Endothelial cell of umbilical vein (primary cell): ENCODE measurements at regions not wholly inside any gene's neighbourhood (a gene's known extent, or its start where the extent isn't known, plus 50 kb on each side); places are given as distances from the start of the nearest gene placed in this dataset.

Experiments
- JUN ChIP-seq: IDR thresholded peaks from 2 replicates; pipeline ENCODE4 v1.6.1; 2011; ENCODE audit warnings: borderline replicate concordance, low read depth; ENCODE audit not compliant: insufficient read length, insufficient read depth
- POLR2A ChIP-seq: IDR thresholded peaks from 2 replicates; pipeline ENCODE4 v1.6.1; 2012; ENCODE audit warnings: low read depth, mild to moderate bottlenecking, control low read depth, low read length
- TF ChIP-seq, protein P1 (sequence below), 2 donors: IDR thresholded peaks; 1 replicate in 1 of 2; 2 replicates in 1 of 2; pipeline ENCODE4 v1.5.1; 2011; ENCODE audit warnings: low read length in 2 of 2, mild to moderate bottlenecking in 2 of 2, moderate library complexity in 2 of 2, control low read depth in 1 of 2, inconsistent platforms in 1 of 2, low read depth in 1 of 2; ENCODE audit not compliant: insufficient read depth in 1 of 2; ENCODE audit errors: extremely low read depth in 1 of 2

DNA sequence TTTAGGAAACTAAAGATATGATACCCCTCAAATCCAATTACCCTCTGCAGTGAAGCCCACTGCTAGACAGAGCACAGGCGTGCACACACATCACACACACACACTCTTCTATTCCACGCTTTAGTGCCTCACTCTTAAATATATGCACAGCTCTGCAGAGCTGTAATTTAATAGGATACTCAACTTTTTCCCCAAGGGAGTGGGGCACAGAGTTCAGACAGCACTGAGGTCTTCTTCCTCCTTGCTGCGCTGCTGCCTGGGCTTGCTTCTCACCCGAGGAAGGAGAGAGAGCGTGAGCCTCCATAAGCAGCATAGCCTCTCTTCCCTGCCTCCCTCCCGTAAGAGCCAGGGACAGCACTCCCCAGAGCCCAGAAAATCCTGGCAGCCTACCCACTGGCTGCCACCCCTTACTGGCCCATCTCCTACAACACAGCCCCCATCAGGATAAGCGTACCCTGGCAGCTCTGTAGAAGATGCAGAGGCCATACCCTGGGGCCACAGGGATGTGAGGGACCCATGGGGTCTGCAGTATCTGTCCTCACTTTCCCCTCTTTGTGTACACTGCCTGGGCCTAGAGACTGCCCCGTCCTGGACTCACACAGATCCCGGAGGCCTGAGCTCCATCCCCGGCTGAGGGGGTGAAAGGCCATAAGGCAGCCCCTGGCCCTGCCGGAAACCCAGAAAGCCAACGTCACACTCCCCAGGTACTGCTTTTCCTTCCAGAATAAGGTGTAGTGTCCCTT lies 102.1 kb downstream of the C5orf15 start:
- TF ChIP-seq, protein P1, sequence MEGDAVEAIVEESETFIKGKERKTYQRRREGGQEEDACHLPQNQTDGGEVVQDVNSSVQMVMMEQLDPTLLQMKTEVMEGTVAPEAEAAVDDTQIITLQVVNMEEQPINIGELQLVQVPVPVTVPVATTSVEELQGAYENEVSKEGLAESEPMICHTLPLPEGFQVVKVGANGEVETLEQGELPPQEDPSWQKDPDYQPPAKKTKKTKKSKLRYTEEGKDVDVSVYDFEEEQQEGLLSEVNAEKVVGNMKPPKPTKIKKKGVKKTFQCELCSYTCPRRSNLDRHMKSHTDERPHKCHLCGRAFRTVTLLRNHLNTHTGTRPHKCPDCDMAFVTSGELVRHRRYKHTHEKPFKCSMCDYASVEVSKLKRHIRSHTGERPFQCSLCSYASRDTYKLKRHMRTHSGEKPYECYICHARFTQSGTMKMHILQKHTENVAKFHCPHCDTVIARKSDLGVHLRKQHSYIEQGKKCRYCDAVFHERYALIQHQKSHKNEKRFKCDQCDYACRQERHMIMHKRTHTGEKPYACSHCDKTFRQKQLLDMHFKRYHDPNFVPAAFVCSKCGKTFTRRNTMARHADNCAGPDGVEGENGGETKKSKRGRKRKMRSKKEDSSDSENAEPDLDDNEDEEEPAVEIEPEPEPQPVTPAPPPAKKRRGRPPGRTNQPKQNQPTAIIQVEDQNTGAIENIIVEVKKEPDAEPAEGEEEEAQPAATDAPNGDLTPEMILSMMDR (IDR thresholded peaks at IDR 0.05; ENCODE audit: extremely low read depth in 1 of 2, insufficient read depth in 1 of 2, low read depth in 1 of 2, low read length in 2 of 2), result no peak
- TF ChIP-seq POLR2A, result no peak
- TF ChIP-seq JUN, result no peak
